ENCODE measurements at regions not wholly inside any gene's neighbourhood (a gene's known extent, or its start where the extent isn't known, plus 50 kb on each side); places are given as distances from the start of the nearest gene placed in this dataset.

- no peak for DNase-seq (ENCODE audit: low spot score)
- intact Hi-C loops (cut with DNase I) = no loop called here
These were observed 65.6 kb upstream of the CHRNA7 start for GRCh38 chr15:31964586-31965307.

GRCh38 chr15:31970007-31970406 lies 60.3 kb upstream of the CHRNA7 start:
- intact Hi-C loops (cut with DNase I) = no loop called here
- DNase-seq (ENCODE audit: low spot score) = no peak

DNA sequence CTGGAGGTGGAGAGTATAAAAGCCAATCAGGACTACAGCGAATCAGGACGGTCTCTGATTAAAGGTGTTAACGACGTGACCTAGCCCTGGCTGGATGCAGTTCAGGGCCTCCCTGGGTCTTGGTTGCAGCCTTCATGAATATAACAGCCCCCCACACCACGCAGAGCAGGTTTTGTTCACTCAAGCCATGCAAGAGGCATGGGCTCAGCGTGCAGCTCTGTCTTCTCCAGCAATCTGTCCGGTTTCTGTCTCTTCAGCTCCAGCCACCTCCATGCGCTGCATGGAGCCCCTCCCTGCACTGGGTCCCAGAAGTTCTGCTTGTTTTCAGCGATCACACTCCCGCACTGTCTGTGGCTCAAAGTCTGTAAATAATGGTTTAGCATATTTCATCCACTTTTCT lies 57.1 kb upstream of the CHRNA7 start:
- intact Hi-C loops (cut with DNase I) = no loop called here
- no peak for DNase-seq (ENCODE audit: low spot score)

GRCh38 chr15:31974154-31974794 lies 56.0 kb upstream of the CHRNA7 start:
- DNase-seq (ENCODE audit: low spot score) = no peak
- intact Hi-C loops (cut with DNase I) = no loop called here

DNA sequence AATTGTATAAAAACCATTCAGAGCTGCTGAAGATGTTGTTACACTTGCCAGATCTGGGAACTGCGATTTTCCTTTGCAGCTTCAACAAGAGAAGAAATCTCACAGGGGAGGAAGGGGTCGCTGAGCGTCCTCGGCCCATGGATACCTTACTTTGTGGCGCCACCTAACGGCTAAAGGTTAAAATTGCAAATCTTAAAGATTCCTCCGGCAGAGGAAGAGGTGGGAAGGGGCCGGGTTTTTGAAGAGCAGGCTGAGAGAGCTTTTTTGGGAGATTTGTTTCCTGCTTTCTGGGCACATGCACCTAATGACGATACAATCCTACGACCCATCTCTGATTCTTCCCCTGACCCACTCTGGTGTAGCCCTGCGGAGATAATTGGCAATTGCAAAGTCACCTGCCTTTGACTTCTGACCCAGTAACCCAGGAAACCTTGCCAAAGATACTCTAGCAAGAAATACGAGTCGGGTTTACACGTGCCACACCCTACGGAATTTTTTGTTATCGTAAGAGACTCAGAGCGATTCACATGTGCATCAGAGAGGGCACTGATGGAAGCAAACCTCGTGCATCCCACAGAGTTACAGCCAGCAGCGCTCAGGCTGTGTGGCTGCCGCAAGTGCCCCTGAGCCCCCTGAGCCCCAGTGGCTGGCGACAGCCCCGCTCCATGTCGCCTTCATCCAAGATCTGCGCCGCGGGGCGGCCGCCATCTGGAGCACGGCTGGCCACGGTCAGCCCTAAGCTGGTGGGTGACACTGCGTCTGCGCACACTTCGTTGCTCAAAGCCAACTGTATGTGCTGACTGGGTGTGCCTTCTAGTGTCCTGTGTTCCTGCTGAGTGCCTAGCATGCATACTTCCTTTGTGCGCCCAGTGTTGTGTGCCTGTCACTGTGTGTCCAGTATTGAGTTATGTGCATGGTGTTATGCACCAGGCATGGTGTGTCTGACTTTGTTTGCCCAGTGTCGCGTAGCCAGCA lies 55.2 kb upstream of the CHRNA7 start:
- no peak for DNase-seq (ENCODE audit: low spot score)
- intact Hi-C loops (cut with DNase I) = no loop called here

- intact Hi-C loops (cut with DNase I) = no loop called here
These were observed 54.5 kb upstream of the CHRNA7 start for GRCh38 chr15:31975830-31976229.

DNA sequence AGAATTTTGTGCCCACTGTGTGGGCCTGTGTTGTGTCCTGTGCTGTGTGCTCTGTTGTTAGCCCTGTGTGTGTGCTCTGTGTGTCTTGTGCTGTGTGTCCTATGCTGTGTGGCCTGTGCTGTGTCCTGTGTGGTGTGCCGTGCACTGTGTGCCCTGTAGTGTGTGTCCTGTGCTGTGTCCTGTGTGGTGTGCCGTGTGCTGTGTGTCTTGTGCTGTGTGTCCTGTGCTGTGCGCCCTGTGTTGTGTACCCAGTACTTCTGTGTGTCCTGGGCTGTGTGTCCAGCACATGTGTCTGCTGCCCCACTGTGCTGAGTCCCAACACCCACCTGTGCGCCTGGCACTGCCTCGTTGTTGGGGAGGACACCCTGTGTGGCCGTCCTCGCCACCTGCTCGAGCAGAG lies 53.2 kb upstream of the CHRNA7 start:
- no peak for DNase-seq (ENCODE audit: low spot score)
- intact Hi-C loops (cut with DNase I) = no loop called here

More at GRCh38 chr15:31975830-31976229, 54.5 kb upstream of the CHRNA7 start:
- DNase-seq (ENCODE audit: low spot score) = no peak

- DNase-seq (ENCODE audit: low spot score) = no peak
- intact Hi-C loops (cut with DNase I) = no loop called here
These were observed 52.3 kb upstream of the CHRNA7 start for GRCh38 chr15:31977812-31978661.

All from cardiac septum (tissue), 1 donor.